SJCRH30 (cell line): ENCODE measurements at regions not wholly inside any gene's neighbourhood (a gene's known extent, or its start where the extent isn't known, plus 50 kb on each side); places are given as distances from the start of the nearest gene placed in this dataset.

Experiments
- DNase-seq, 2 experiments: peaks; one replicate each; pipeline ENCODE4 v3.0.0-alpha.2; 2015 to 2020
- H3K27ac ChIP-seq: fragments of 250-450 bp; sonication (Bioruptor Pico); 2 replicates; pipeline ENCODE4 v1.5.1; 2020; ENCODE audit warnings: mild to moderate bottlenecking, moderate library complexity
- H3K27me3 ChIP-seq: fragments of 250-450 bp; sonication (Bioruptor Pico); 2 replicates; pipeline ENCODE4 v1.5.1; 2020; ENCODE audit warnings: mild to moderate bottlenecking, moderate library complexity
- H3K36me3 ChIP-seq: fragments of 250-450 bp; sonication (Bioruptor Pico); 2 replicates; pipeline ENCODE4 v1.5.1; 2020; ENCODE audit warnings: mild to moderate bottlenecking, moderate library complexity
- H3K4me1 ChIP-seq: fragments of 250-450 bp; sonication (Bioruptor Pico); 2 replicates; pipeline ENCODE4 v1.5.1; 2020; ENCODE audit warnings: mild to moderate bottlenecking, moderate library complexity
- H3K4me3 ChIP-seq: fragments of 250-450 bp; sonication (Bioruptor Pico); 2 replicates; pipeline ENCODE4 v1.5.1; 2020; ENCODE audit warnings: mild to moderate bottlenecking, moderate library complexity
- H3K9me3 ChIP-seq: fragments of 250-450 bp; sonication (Bioruptor Pico); replicated peaks from 2 replicates; pipeline ENCODE4 v1.5.1; 2020; ENCODE audit warnings: mild to moderate bottlenecking, moderate library complexity

GRCh38 chr2:220075835-220076234 lies 448.4 kb downstream of the SLC4A3 start:
- H3K27me3 ChIP-seq = peaks cover 5% of the 10 kb centered on the region; the same call in 1 of the 2 replicates
- H3K27ac ChIP-seq = no peak overlapping the region
- no peaks in the 10 kb centered on the region for H3K36me3 ChIP-seq
- no peak overlapping the region for H3K4me3 ChIP-seq
- DNase-seq = no peak
- no peaks in the 10 kb centered on the region for H3K9me3 ChIP-seq
- H3K4me1 ChIP-seq = no peaks in the 10 kb centered on the region

- H3K27ac ChIP-seq = no peak overlapping the region
- no peaks in the 10 kb centered on the region for H3K4me1 ChIP-seq
- no peaks in the 10 kb centered on the region for H3K9me3 ChIP-seq
- peak in 1 of 2 experiments; percentile 3 for DNase-seq
- no peak overlapping the region for H3K4me3 ChIP-seq
- peaks cover 5% of the 10 kb centered on the region; the same call in 1 of the 2 replicates for H3K27me3 ChIP-seq
- no peaks in the 10 kb centered on the region for H3K36me3 ChIP-seq
Observed at GRCh38 chr2:220076734-220077133, 449.3 kb downstream of the SLC4A3 start.

GRCh38 chr2:220077488-220077887 lies 450.1 kb downstream of the SLC4A3 start:
- Histone ChIP-seq H3K27me3 (peaks cover 5% of the 10 kb centered on the region; the same call in 1 of the 2 replicates), H3K36me3 (no peaks in the 10 kb centered on the region), H3K4me1 (no peaks in the 10 kb centered on the region), H3K9me3 (no peaks in the 10 kb centered on the region), H3K27ac (no peak overlapping the region), H3K4me3 (no peak overlapping the region)
- no peak for DNase-seq

GRCh38 chr2:220078439-220078838 lies 451.0 kb downstream of the SLC4A3 start:
- Histone ChIP-seq H3K27ac (no peak overlapping the region), H3K36me3 (no peaks in the 10 kb centered on the region), H3K4me3 (no peak overlapping the region), H3K27me3 (peaks cover 5% of the 10 kb centered on the region; the same call in 1 of the 2 replicates), H3K4me1 (no peaks in the 10 kb centered on the region), H3K9me3 (no peaks in the 10 kb centered on the region)
- no peak for DNase-seq

GRCh38 chr2:220079595-220079994 lies 452.2 kb downstream of the SLC4A3 start:
- Histone ChIP-seq H3K36me3 (no peaks in the 10 kb centered on the region), H3K27me3 (peaks cover 5% of the 10 kb centered on the region; the same call in 1 of the 2 replicates), H3K4me3 (no peak overlapping the region), H3K4me1 (no peaks in the 10 kb centered on the region), H3K9me3 (no peaks in the 10 kb centered on the region), H3K27ac (no peak overlapping the region)
- no peak for DNase-seq

GRCh38 chr2:220081171-220081570 lies 453.7 kb downstream of the SLC4A3 start:
- Histone ChIP-seq H3K27me3 (peaks cover 5% of the 10 kb centered on the region; the same call in 1 of the 2 replicates), H3K4me3 (no peak overlapping the region), H3K4me1 (no peaks in the 10 kb centered on the region), H3K36me3 (no peaks in the 10 kb centered on the region), H3K27ac (no peak overlapping the region), H3K9me3 (no peaks in the 10 kb centered on the region)
- no peak for DNase-seq

GRCh38 chr2:220090050-220090449 lies 462.6 kb downstream of the SLC4A3 start:
- Histone ChIP-seq H3K36me3 (no peaks in the 10 kb centered on the region), H3K27me3 (no peaks in the 10 kb centered on the region), H3K27ac (no peak overlapping the region), H3K4me3 (no peak overlapping the region), H3K4me1 (no peaks in the 10 kb centered on the region), H3K9me3 (no peaks in the 10 kb centered on the region)
- no peak for DNase-seq

GRCh38 chr2:220096406-220096805 lies 469.0 kb downstream of the SLC4A3 start:
- no peaks in the 10 kb centered on the region for H3K36me3 ChIP-seq
- H3K4me1 ChIP-seq = no peaks in the 10 kb centered on the region
- no peak overlapping the region for H3K4me3 ChIP-seq
- H3K27me3 ChIP-seq = no peaks in the 10 kb centered on the region
- H3K9me3 ChIP-seq = no peaks in the 10 kb centered on the region
- DNase-seq = no peak
- no peak overlapping the region for H3K27ac ChIP-seq

- peak in 1 of 2 experiments; percentile 4 for DNase-seq
- H3K4me1 ChIP-seq = no peaks in the 10 kb centered on the region
- H3K9me3 ChIP-seq = no peaks in the 10 kb centered on the region
- H3K27me3 ChIP-seq = 0 out of 2 replicates have a peak, but pooled peaks cover 5% of the 10 kb centered on the region
- no peak overlapping the region for H3K27ac ChIP-seq
- H3K36me3 ChIP-seq = no peaks in the 10 kb centered on the region
- no peak overlapping the region for H3K4me3 ChIP-seq
Observed at GRCh38 chr2:220101980-220102379, 474.6 kb downstream of the SLC4A3 start.

- Histone ChIP-seq H3K36me3 (no peaks in the 10 kb centered on the region), H3K27me3 (0 out of 2 replicates have a peak, but pooled peaks cover 5% of the 10 kb centered on the region), H3K27ac (no peak overlapping the region), H3K4me3 (no peak overlapping the region), H3K4me1 (no peaks in the 10 kb centered on the region), H3K9me3 (no peaks in the 10 kb centered on the region)
- DNase-seq = no peak
Observed at GRCh38 chr2:220103596-220103995, 476.2 kb downstream of the SLC4A3 start.

GRCh38 chr2:220104871-220105351 lies 477.5 kb downstream of the SLC4A3 start:
- no peak overlapping the region for H3K27ac ChIP-seq
- H3K36me3 ChIP-seq = no peaks in the 10 kb centered on the region
- no peak overlapping the region for H3K4me3 ChIP-seq
- H3K4me1 ChIP-seq = no peaks in the 10 kb centered on the region
- DNase-seq = peak; percentile 7 to 31
- no peaks in the 10 kb centered on the region for H3K9me3 ChIP-seq
- H3K27me3 ChIP-seq = 0 out of 2 replicates have a peak, but pooled peaks cover 5% of the 10 kb centered on the region

- Histone ChIP-seq H3K27ac (no peak overlapping the region), H3K9me3 (no peaks in the 10 kb centered on the region), H3K4me1 (no peaks in the 10 kb centered on the region), H3K27me3 (0 out of 2 replicates have a peak, but pooled peaks cover 5% of the 10 kb centered on the region), H3K4me3 (no peak overlapping the region), H3K36me3 (no peaks in the 10 kb centered on the region)
- no peak for DNase-seq
Observed at GRCh38 chr2:220106065-220106464, 478.6 kb downstream of the SLC4A3 start.

GRCh38 chr2:220107380-220107791 lies 480.0 kb downstream of the SLC4A3 start:
- no peaks in the 10 kb centered on the region for H3K9me3 ChIP-seq
- no peaks in the 10 kb centered on the region for H3K4me1 ChIP-seq
- 0 out of 2 replicates have a peak, but pooled peaks cover 5% of the 10 kb centered on the region for H3K27me3 ChIP-seq
- DNase-seq = no peak
- no peak overlapping the region for H3K27ac ChIP-seq
- no peaks in the 10 kb centered on the region for H3K36me3 ChIP-seq
- no peak overlapping the region for H3K4me3 ChIP-seq

GRCh38 chr2:220114443-220114842 lies 487.0 kb downstream of the SLC4A3 start:
- Histone ChIP-seq H3K4me1 (no peaks in the 10 kb centered on the region), H3K27me3 (no peaks in the 10 kb centered on the region), H3K4me3 (no peak overlapping the region)

GRCh38 chr2:220117025-220117424 lies 489.6 kb downstream of the SLC4A3 start:
- Histone ChIP-seq H3K36me3 (no peaks in the 10 kb centered on the region), H3K9me3 (no peaks in the 10 kb centered on the region), H3K4me1 (no peaks in the 10 kb centered on the region), H3K27me3 (no peaks in the 10 kb centered on the region), H3K27ac (no peak overlapping the region), H3K4me3 (no peak overlapping the region)
- peak in 1 of 2 experiments; percentile 3 for DNase-seq

More at GRCh38 chr2:220114443-220114842, 487.0 kb downstream of the SLC4A3 start:
- H3K9me3 ChIP-seq = no peaks in the 10 kb centered on the region
- DNase-seq = no peak
- H3K36me3 ChIP-seq = no peaks in the 10 kb centered on the region
- H3K27ac ChIP-seq = no peak overlapping the region

- H3K4me3 ChIP-seq = no peak overlapping the region
- no peaks in the 10 kb centered on the region for H3K4me1 ChIP-seq
- H3K27me3 ChIP-seq = no peaks in the 10 kb centered on the region
- no peaks in the 10 kb centered on the region for H3K9me3 ChIP-seq
- DNase-seq = no peak
- no peaks in the 10 kb centered on the region for H3K36me3 ChIP-seq
- H3K27ac ChIP-seq = no peak overlapping the region
Observed at GRCh38 chr2:220120041-220120440, 492.6 kb downstream of the SLC4A3 start.
